ENCODE measurements at regions not wholly inside any gene's neighbourhood (a gene's known extent, or its start where the extent isn't known, plus 50 kb on each side); places are given as distances from the start of the nearest gene placed in this dataset.

DNA sequence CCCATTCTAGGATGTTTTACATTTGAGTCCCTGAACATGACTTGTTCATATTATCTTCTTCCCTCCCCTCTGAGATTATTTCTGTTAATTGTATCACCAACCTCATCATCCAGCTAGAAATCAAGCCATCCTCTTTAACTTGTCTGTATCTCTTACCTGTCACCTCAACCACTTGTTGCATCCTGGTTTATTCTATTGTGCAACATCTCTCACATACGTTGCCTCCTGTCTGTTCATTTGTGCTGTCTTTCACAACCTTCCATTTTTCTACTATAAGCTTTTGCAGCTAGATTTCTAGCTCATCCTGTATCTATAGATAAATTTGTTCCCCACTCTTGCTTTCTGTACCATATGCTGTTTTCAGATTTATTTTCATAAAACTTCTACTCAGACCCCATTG, 183.7 kb downstream of the MCHR2 start:
- DNase-seq, result no peak
- intact Hi-C loops (cut with DNase I; ENCODE audit: low total_unique reads), result no loop called here
- no peaks in the 10 kb centered on the region for H3K9me3 ChIP-seq
- no peak overlapping the region for H3K27ac ChIP-seq
- no peaks in the 10 kb centered on the region for H3K27me3 ChIP-seq
- no peaks in the 10 kb centered on the region for H3K4me1 ChIP-seq
- H3K36me3 ChIP-seq, result no peaks in the 10 kb centered on the region
- no peak overlapping the region for H3K4me3 ChIP-seq
- TF ChIP-seq, protein P1, sequence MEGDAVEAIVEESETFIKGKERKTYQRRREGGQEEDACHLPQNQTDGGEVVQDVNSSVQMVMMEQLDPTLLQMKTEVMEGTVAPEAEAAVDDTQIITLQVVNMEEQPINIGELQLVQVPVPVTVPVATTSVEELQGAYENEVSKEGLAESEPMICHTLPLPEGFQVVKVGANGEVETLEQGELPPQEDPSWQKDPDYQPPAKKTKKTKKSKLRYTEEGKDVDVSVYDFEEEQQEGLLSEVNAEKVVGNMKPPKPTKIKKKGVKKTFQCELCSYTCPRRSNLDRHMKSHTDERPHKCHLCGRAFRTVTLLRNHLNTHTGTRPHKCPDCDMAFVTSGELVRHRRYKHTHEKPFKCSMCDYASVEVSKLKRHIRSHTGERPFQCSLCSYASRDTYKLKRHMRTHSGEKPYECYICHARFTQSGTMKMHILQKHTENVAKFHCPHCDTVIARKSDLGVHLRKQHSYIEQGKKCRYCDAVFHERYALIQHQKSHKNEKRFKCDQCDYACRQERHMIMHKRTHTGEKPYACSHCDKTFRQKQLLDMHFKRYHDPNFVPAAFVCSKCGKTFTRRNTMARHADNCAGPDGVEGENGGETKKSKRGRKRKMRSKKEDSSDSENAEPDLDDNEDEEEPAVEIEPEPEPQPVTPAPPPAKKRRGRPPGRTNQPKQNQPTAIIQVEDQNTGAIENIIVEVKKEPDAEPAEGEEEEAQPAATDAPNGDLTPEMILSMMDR (IDR thresholded peaks at IDR 0.05), result no peak

DNA sequence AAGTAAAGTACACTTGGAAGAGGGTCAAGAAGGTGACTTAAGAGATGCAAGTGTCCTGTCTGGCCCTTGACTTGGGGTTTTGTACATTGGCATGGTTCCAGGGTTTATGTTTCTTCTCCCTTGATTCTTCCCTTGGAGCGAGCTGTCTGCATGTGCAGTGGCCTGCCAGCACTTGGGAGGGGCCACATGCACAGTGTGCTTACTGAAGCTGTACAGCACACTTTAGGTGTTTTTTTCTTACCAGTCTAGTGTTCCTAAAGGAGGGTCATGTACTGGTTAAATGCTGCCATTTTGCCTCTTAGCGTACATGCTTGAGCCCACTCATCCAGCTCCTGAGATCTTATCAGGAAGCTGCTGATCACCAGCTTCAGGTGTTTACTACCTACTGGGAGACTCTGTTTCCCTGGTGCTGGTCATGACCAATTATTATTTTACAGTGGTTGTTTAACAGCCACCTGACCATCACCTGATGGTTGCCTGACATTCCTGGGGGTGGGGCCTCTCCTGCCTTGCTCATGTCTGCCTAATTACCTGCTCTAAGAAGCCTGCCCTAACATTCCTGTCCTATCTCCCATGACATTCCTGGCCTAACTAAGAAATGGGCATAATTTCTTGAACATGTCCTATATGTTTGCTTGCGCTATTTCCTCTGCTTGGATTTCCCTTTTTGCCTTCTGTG, 182.9 kb downstream of the MCHR2 start:
- Histone ChIP-seq H3K4me1 (no peaks in the 10 kb centered on the region), H3K27ac (no peak overlapping the region), H3K4me3 (no peak overlapping the region), H3K36me3 (no peaks in the 10 kb centered on the region), H3K27me3 (no peaks in the 10 kb centered on the region), H3K9me3 (no peaks in the 10 kb centered on the region)
- DNase-seq, result no peak
- TF ChIP-seq, protein P1 (IDR thresholded peaks at IDR 0.05), result no peak
- intact Hi-C loops (cut with DNase I; ENCODE audit: low total_unique reads), result no loop called here

GRCh38 chr6:99811636-99812035, 182.4 kb downstream of the MCHR2 start:
- no peak for DNase-seq
- Histone ChIP-seq H3K36me3 (no peaks in the 10 kb centered on the region), H3K9me3 (no peaks in the 10 kb centered on the region), H3K4me3 (no peak overlapping the region), H3K4me1 (no peaks in the 10 kb centered on the region), H3K27me3 (no peaks in the 10 kb centered on the region), H3K27ac (no peak overlapping the region)
- TF ChIP-seq, protein P1 (IDR thresholded peaks at IDR 0.05), result no peak
- intact Hi-C loops (cut with DNase I; ENCODE audit: low total_unique reads), result no loop called here

DNA sequence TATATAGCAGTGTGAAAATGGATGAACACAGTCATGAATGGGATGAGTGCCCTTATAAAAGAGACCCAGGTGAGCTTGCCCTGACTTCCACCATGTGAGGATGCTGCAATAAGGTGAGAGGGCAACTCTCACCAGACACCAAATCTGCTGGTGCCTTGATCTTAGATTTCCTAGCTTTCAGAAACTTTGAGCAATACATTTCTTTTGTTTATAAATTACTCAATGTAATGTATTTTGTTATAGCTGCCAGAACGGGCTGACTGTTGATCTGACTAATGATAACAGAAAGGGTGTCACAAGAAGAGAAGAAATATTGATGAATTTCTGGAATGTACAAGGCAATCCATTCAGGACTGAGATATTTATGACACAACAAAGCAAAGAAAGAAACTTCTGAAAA, 180.5 kb downstream of the MCHR2 start:
- Histone ChIP-seq H3K4me1 (no peaks in the 10 kb centered on the region), H3K27ac (no peak overlapping the region), H3K27me3 (no peaks in the 10 kb centered on the region), H3K9me3 (no peaks in the 10 kb centered on the region), H3K4me3 (no peak overlapping the region), H3K36me3 (no peaks in the 10 kb centered on the region)
- intact Hi-C loops (cut with DNase I; ENCODE audit: low total_unique reads), result no loop called here
- no peak for DNase-seq
- TF ChIP-seq, protein P1 (IDR thresholded peaks at IDR 0.05), result no peak

DNA sequence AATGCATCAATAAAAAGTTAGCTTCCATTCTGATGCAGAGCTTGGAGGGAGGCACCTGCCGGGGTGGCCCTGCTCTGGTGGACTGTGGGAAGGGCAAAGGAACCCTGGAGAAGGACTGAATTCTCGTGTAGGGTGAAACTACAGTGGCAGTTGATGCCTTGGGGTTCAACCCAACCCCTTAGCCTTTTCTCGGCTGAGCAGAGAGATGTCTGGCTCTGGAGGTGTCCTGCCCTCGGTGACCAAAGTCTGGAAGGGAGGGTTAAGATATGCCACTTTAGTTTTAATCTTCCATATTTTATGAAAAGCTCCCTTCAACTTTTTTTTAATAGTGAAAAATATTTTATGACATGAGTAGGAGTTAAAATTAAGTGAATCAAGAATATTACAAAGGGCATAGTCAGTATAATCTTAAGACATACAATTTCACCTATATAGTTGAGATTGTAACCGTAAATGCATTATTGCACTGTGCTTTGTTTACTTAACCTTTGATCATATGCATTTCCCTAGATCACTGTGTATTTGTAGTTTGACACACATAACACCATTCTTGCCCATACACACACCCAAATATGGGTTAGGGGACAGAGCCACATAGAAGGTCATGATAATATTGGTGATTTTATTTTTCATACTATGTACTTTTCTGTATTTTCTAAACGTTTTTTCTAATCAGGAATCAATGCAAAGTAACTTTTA, 179.6 kb downstream of the MCHR2 start:
- no peak overlapping the region for H3K4me3 ChIP-seq
- TF ChIP-seq, protein P1 (IDR thresholded peaks at IDR 0.05), result no peak
- DNase-seq, result no peak

More for the DNA sequence above, 179.6 kb downstream of the MCHR2 start:
- Histone ChIP-seq H3K36me3 (no peaks in the 10 kb centered on the region), H3K27ac (no peak overlapping the region), H3K9me3 (no peaks in the 10 kb centered on the region), H3K27me3 (no peaks in the 10 kb centered on the region), H3K4me1 (no peaks in the 10 kb centered on the region)
- intact Hi-C loops (cut with DNase I; ENCODE audit: low total_unique reads), result no loop called here

Measured in tibial artery (tissue), 4 donors.